ENCODE measurements at regions not wholly inside any gene's neighbourhood (a gene's known extent, or its start where the extent isn't known, plus 50 kb on each side); places are given as distances from the start of the nearest gene placed in this dataset.

- Mint-ChIP-seq H3K4me3 (no peak overlapping the region), H3K36me3 (ENCODE audit: low read depth) (no peaks in the 10 kb centered on the region), H3K9me3 (no peaks in the 10 kb centered on the region), H3K4me1 (no peaks in the 10 kb centered on the region), H3K27ac (no peak overlapping the region), H3K27me3 (no peaks in the 10 kb centered on the region)
- TF ChIP-seq, protein P1, sequence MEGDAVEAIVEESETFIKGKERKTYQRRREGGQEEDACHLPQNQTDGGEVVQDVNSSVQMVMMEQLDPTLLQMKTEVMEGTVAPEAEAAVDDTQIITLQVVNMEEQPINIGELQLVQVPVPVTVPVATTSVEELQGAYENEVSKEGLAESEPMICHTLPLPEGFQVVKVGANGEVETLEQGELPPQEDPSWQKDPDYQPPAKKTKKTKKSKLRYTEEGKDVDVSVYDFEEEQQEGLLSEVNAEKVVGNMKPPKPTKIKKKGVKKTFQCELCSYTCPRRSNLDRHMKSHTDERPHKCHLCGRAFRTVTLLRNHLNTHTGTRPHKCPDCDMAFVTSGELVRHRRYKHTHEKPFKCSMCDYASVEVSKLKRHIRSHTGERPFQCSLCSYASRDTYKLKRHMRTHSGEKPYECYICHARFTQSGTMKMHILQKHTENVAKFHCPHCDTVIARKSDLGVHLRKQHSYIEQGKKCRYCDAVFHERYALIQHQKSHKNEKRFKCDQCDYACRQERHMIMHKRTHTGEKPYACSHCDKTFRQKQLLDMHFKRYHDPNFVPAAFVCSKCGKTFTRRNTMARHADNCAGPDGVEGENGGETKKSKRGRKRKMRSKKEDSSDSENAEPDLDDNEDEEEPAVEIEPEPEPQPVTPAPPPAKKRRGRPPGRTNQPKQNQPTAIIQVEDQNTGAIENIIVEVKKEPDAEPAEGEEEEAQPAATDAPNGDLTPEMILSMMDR (IDR thresholded peaks at IDR 0.05): no peak
- DNase-seq: no peak
- POLR2A ChIA-PET: no interaction called here
- CTCF ChIA-PET: no interaction called here
- ATAC-seq (ENCODE audit: low read depth): no peak
- intact Hi-C loops (cut with micrococcal nuclease): no loop called here
Observed at GRCh38 chr3:103494011-103494410, 1059.2 kb downstream of the ZPLD1 start.

GRCh38 chr3:103494512-103494911 lies 1059.7 kb downstream of the ZPLD1 start:
- Mint-ChIP-seq H3K9me3 (no peaks in the 10 kb centered on the region), H3K4me1 (no peaks in the 10 kb centered on the region), H3K36me3 (ENCODE audit: low read depth) (no peaks in the 10 kb centered on the region), H3K4me3 (no peak overlapping the region), H3K27me3 (no peaks in the 10 kb centered on the region), H3K27ac (no peak overlapping the region)
- no peak for DNase-seq
- TF ChIP-seq, protein P1 (IDR thresholded peaks at IDR 0.05): no peak
- intact Hi-C loops (cut with micrococcal nuclease): no loop called here
- ATAC-seq (ENCODE audit: low read depth): no peak
- ChIA-PET CTCF (no interaction called here), POLR2A (no interaction called here)

GRCh38 chr3:103495186-103495585 lies 1060.4 kb downstream of the ZPLD1 start:
- ChIA-PET POLR2A (no interaction called here), CTCF (no interaction called here)
- H3K9me3 Mint-ChIP-seq: no peaks in the 10 kb centered on the region
- H3K36me3 Mint-ChIP-seq (ENCODE audit: low read depth): no peaks in the 10 kb centered on the region
- intact Hi-C loops (cut with micrococcal nuclease): no loop called here
- TF ChIP-seq, protein P1 (IDR thresholded peaks at IDR 0.05): no peak
- no peak overlapping the region for H3K27ac Mint-ChIP-seq
- no peak for ATAC-seq (ENCODE audit: low read depth)
- no peak overlapping the region for H3K4me3 Mint-ChIP-seq
- H3K27me3 Mint-ChIP-seq: no peaks in the 10 kb centered on the region
- no peak for DNase-seq
- H3K4me1 Mint-ChIP-seq: no peaks in the 10 kb centered on the region

DNA sequence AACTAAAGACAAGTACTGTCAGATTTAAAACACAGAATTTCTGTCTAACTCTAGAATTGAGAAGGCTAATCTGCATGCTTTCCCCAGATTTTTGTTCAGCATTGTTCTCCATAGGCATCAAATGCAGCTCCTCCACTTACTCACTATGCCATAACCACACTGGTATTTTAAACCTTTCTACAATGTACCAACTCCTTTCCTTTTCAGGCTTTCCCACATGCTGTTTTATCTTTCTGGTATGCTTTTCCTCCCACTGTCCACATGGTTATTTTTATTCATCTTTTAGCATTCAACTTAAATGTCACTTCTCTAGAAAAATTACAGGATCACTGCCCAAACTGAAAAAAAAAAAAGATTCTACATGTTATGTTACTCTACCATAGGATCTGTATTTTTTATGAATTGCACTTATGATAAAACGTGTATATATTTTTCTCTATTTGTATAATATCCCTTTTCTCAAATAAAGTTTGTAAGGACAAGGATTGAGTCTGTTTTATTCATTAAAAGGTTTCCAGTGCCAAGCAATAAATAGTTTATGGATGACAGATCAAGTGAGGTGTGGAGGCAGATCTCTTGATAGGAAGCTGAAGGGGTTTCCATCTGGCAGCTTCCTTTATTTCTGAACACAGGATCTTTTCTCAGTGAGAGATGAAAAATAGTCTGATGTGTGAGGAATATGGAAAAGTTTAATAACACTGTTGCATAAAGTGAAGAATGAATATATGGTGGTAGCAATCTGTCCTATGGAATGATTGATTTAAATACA lies 1064.5 kb downstream of the ZPLD1 start:
- peaks cover 2% of the 10 kb centered on the region for H3K9me3 Mint-ChIP-seq
- DNase-seq: no peak
- ATAC-seq (ENCODE audit: low read depth): no peak
- intact Hi-C loops (cut with micrococcal nuclease): no loop called here
- TF ChIP-seq, protein P1 (IDR thresholded peaks at IDR 0.05): no peak
- ChIA-PET POLR2A (no interaction called here), CTCF (no interaction called here)
- H3K27ac Mint-ChIP-seq: no peak overlapping the region
- no peaks in the 10 kb centered on the region for H3K4me1 Mint-ChIP-seq
- no peaks in the 10 kb centered on the region for H3K36me3 Mint-ChIP-seq (ENCODE audit: low read depth)
- no peaks in the 10 kb centered on the region for H3K27me3 Mint-ChIP-seq
- H3K4me3 Mint-ChIP-seq: no peak overlapping the region

DNA sequence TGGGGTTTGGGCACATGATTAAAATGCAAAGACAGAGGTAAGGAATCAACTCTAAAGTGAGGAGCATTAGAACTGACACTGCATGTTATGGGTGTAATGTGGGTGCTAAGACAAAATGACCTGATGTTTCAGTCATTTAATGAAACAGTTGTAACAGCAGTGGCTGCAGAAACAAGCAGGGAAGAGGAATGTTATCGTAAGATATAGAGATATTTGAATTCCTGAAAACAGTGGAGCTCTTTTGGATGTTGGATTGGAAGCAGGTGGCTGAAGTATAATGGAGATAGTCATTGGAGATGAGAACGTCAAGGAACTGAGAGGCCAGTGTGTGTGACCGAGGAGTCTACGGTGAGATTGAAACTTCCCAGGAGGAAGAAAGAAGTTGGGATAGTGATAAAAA lies 1065.2 kb downstream of the ZPLD1 start:
- Mint-ChIP-seq H3K4me1 (no peaks in the 10 kb centered on the region), H3K36me3 (ENCODE audit: low read depth) (no peaks in the 10 kb centered on the region), H3K9me3 (peaks cover 2% of the 10 kb centered on the region), H3K27ac (no peak overlapping the region), H3K27me3 (no peaks in the 10 kb centered on the region), H3K4me3 (no peak overlapping the region)
- ATAC-seq (ENCODE audit: low read depth) (no peak), DNase-seq (no peak)
- TF ChIP-seq, protein P1 (IDR thresholded peaks at IDR 0.05): no peak
- POLR2A ChIA-PET: no interaction called here
- intact Hi-C loops (cut with micrococcal nuclease): no loop called here
- CTCF ChIA-PET: no interaction called here
